Breast epithelium (tissue), 3 donors: ENCODE measurements at regions not wholly inside any gene's neighbourhood (a gene's known extent, or its start where the extent isn't known, plus 50 kb on each side); places are given as distances from the start of the nearest gene placed in this dataset.

Source experiments
- POLR2AphosphoS5 ChIP-seq, 3 donors: sonication (generic); formaldehyde crosslinking; IDR thresholded peaks; one replicate each; pipeline ENCODE4 v1.6.1; 2017; ENCODE audit warnings: antibody characterized with exemption in 3 of 3
- TF ChIP-seq, protein P1 (sequence below), 3 donors: fragments of 450-650 bp; IDR thresholded peaks; one replicate each; pipeline ENCODE4 v1.5.1; 2016 to 2017; ENCODE audit warnings: antibody characterized with exemption in 3 of 3, mild to moderate bottlenecking in 3 of 3, moderate library complexity in 3 of 3

DNA sequence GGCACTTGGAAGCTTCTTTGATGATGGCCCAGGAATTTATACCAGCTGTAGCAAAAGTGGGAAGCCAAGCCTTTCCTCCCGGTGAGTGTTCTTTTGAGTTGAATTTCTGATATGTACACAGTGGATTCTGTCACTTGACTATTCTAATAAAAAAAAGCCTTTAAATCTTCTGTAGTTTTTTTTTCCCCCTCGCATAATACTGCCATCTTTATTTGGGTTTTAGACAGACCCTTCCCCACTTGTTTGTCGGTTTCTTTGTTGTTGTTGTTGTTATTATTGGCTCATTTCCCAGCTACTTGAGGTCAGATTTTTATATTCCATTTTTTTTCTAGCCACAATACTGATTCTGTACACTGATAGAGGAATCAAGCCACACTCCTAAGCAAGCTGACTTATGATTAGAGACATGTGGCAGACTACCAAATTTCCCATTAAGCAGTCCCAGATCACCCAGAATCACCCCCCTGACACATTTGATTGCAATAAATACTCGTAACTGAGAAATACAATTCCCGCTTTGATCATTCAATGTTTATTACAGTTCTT, 122.4 kb upstream of the IL12A start:
- TF ChIP-seq, protein P1, sequence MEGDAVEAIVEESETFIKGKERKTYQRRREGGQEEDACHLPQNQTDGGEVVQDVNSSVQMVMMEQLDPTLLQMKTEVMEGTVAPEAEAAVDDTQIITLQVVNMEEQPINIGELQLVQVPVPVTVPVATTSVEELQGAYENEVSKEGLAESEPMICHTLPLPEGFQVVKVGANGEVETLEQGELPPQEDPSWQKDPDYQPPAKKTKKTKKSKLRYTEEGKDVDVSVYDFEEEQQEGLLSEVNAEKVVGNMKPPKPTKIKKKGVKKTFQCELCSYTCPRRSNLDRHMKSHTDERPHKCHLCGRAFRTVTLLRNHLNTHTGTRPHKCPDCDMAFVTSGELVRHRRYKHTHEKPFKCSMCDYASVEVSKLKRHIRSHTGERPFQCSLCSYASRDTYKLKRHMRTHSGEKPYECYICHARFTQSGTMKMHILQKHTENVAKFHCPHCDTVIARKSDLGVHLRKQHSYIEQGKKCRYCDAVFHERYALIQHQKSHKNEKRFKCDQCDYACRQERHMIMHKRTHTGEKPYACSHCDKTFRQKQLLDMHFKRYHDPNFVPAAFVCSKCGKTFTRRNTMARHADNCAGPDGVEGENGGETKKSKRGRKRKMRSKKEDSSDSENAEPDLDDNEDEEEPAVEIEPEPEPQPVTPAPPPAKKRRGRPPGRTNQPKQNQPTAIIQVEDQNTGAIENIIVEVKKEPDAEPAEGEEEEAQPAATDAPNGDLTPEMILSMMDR (IDR thresholded peaks at IDR 0.05): no peak
- TF ChIP-seq POLR2AphosphoS5 (IDR thresholded peaks at IDR 0.05): no peak
